ENCODE measurements at regions not wholly inside any gene's neighbourhood (a gene's known extent, or its start where the extent isn't known, plus 50 kb on each side); places are given as distances from the start of the nearest gene placed in this dataset.

DNA sequence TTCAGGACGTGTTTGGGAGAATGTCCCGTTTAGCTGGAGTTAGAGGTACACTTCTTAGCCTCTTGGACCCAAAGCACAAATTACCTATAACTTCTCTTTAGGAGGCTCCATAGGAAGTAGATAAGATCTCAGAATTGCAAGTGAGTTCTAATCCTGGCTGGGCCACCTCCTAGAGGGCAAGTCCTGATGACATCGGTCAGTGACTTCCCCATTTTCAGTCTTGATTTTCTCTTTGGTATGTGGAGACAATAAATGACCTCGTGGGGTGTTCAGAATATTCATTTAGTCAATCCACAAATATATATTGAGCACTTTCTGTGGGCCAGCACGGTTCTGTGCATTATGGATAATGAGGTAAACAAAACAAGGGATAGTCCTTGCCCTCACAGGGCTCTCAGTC lies 208.6 kb downstream of the CWF19L2 start:
- TF ChIP-seq EZH2 (IDR thresholded peaks at IDR 0.05; ENCODE audit: insufficient read depth, poor library complexity, severe bottlenecking) (no peak), EZH2phosphoT487 (IDR thresholded peaks at IDR 0.05; ENCODE audit: insufficient read depth, low read depth) (no peak)
